ENCODE measurements at regions not wholly inside any gene's neighbourhood (a gene's known extent, or its start where the extent isn't known, plus 50 kb on each side); places are given as distances from the start of the nearest gene placed in this dataset.

DNA sequence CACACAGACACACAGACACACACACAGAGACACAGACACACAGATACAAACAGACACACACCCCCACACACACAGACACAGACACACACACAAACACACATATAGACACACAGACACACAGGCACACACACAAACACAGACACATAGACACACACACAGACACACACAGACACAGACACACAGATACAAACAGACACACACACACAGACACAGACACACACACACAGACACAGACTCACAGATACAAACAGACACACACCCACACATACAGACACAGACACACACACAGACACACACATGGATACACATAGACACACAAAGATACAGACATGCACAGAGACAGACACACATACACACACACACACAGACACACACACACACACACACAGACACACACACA lies 174.5 kb downstream of the URI1 start:
- TF ChIP-seq, protein P1, sequence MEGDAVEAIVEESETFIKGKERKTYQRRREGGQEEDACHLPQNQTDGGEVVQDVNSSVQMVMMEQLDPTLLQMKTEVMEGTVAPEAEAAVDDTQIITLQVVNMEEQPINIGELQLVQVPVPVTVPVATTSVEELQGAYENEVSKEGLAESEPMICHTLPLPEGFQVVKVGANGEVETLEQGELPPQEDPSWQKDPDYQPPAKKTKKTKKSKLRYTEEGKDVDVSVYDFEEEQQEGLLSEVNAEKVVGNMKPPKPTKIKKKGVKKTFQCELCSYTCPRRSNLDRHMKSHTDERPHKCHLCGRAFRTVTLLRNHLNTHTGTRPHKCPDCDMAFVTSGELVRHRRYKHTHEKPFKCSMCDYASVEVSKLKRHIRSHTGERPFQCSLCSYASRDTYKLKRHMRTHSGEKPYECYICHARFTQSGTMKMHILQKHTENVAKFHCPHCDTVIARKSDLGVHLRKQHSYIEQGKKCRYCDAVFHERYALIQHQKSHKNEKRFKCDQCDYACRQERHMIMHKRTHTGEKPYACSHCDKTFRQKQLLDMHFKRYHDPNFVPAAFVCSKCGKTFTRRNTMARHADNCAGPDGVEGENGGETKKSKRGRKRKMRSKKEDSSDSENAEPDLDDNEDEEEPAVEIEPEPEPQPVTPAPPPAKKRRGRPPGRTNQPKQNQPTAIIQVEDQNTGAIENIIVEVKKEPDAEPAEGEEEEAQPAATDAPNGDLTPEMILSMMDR (IDR thresholded peaks at IDR 0.05; ENCODE audit: low read length): no peak
- no peak for TF ChIP-seq EZH2 (optimal IDR thresholded peaks at IDR 0.05; ENCODE audit: low read depth, low read length)
- TF ChIP-seq EZH2phosphoT487 (IDR thresholded peaks at IDR 0.05; ENCODE audit: low read length): no peak

Measured in MM.1S (cell line).